Endothelial cell of umbilical vein (primary cell): ENCODE measurements at regions not wholly inside any gene's neighbourhood (a gene's known extent, or its start where the extent isn't known, plus 50 kb on each side); places are given as distances from the start of the nearest gene placed in this dataset.

Experiments
- BruUV-seq: library from RNA; stranded (reverse); fragments of 400-500 nt; replicated peaks from 2 replicates; lab custom pipeline; 2021; lab: Mats Ljungman, UMichigan
- CTCF ChIA-PET: fragments of 300-600, 350-600 bp; sonication (Branson Sonifier 250); formaldehyde crosslinking; loops from one replicate; lab custom pipeline; 2021; ENCODE audit warnings: antibody characterized with exemption, inconsistent platforms; lab: Charles Lee
- POLR2A ChIA-PET: fragments of 300-600, 350-600 bp; sonication (Branson Sonifier 250); formaldehyde crosslinking; loops from one replicate; lab custom pipeline; 2021; ENCODE audit warnings: antibody characterized with exemption, inconsistent platforms; lab: Charles Lee
- DNase-seq: peaks from one replicate; pipeline ENCODE4 v3.0.0-alpha.2; 2011; ENCODE audit warnings: low read depth, low spot score
- FAIRE-seq: peaks from 2 replicates; lab custom pipeline; 2011; peaks lifted over from hg19 to GRCh38; lab: Jason Lieb, UNC
- H2AFZ ChIP-seq: 2 replicates; pipeline ENCODE4 v1.6.0; 2012; ENCODE audit warnings: low read depth, low read length, control low read depth, inconsistent platforms
- H3K27ac ChIP-seq: 2 replicates; pipeline ENCODE4 v1.5.1; 2011; ENCODE audit warnings: low read depth, mild to moderate bottlenecking, control low read depth, low read length, moderate library complexity; ENCODE audit not compliant: insufficient read depth
- H3K27me3 ChIP-seq, 2 experiments: 2 replicates each; pipeline versions ENCODE4 v1.6.0 to v1.6.1; 2011; ENCODE audit warnings: low read length in 2 of 2, mixed read lengths in 1 of 2; ENCODE audit not compliant: control insufficient read depth in 2 of 2, insufficient read depth in 2 of 2
- H3K36me3 ChIP-seq, 2 experiments: 2 replicates in 1 of 2; 3 replicates in 1 of 2; pipeline ENCODE4 v1.5.1; 2011; ENCODE audit warnings: low read length in 2 of 2, mild to moderate bottlenecking in 1 of 2, moderate library complexity in 1 of 2; ENCODE audit not compliant: control insufficient read depth in 2 of 2, insufficient read depth in 2 of 2; ENCODE audit errors: extremely low read depth in 1 of 2
- H3K4me1 ChIP-seq: 3 replicates; pipeline ENCODE4 v1.5.1; 2011; ENCODE audit warnings: mild to moderate bottlenecking, low read length; ENCODE audit not compliant: control insufficient read depth, insufficient read depth; ENCODE audit errors: extremely low read depth
- H3K4me2 ChIP-seq: 2 replicates; pipeline ENCODE4 v1.6.1; 2011; ENCODE audit warnings: low read length, control low read depth, mixed read lengths; ENCODE audit not compliant: insufficient read depth
- H3K4me3 ChIP-seq, 3 experiments: fragments of 200-600 bp in 1 of 3; sonication (generic), shearing (Covaris generic) in 1 of 3; replicated peaks in 1 of 3; 2 replicates each; pipeline ENCODE4 v1.5.1; 2011 to 2016; ENCODE audit warnings: control low read depth in 3 of 3, low read length in 3 of 3, mild to moderate bottlenecking in 2 of 3, inconsistent platforms in 1 of 3, low read depth in 1 of 3, moderate library complexity in 1 of 3; ENCODE audit not compliant: insufficient read depth in 1 of 3
- H3K79me2 ChIP-seq: 2 replicates; pipeline ENCODE4 v1.6.0; 2012; ENCODE audit warnings: low read length, inconsistent platforms; ENCODE audit not compliant: control insufficient read depth, insufficient read depth
- H3K9ac ChIP-seq: replicated peaks from 2 replicates; pipeline ENCODE3; 2011; ENCODE audit warnings: low read length, control low read depth; ENCODE audit not compliant: insufficient read depth; ENCODE audit errors: extremely low read depth
- H3K9me1 ChIP-seq: replicated peaks from 3 replicates; pipeline ENCODE4 v1.6.0; 2011; ENCODE audit warnings: mild to moderate bottlenecking, low read length; ENCODE audit not compliant: control insufficient read depth, insufficient read depth; ENCODE audit errors: extremely low read depth
- H3K9me3 ChIP-seq: replicated peaks from 2 replicates; pipeline ENCODE4 v1.5.1; 2012; ENCODE audit warnings: low read length, inconsistent platforms; ENCODE audit not compliant: control insufficient read depth, insufficient read depth
- H4K20me1 ChIP-seq: replicated peaks from 2 replicates; pipeline ENCODE3; 2011; ENCODE audit warnings: mild to moderate bottlenecking, low read length; ENCODE audit not compliant: control insufficient read depth, insufficient read depth; ENCODE audit errors: extremely low read depth
- EZH2 ChIP-seq: IDR thresholded peaks from 2 replicates; pipeline ENCODE4 v1.6.1; 2012; ENCODE audit warnings: borderline replicate concordance, low read depth, mild to moderate bottlenecking, moderate library complexity, low read length, inconsistent platforms; ENCODE audit not compliant: severe bottlenecking
- FOS ChIP-seq: IDR thresholded peaks from 2 replicates; pipeline ENCODE4 v1.6.1; 2011; ENCODE audit warnings: mild to moderate bottlenecking, low read length, moderate library complexity, borderline replicate concordance; ENCODE audit not compliant: insufficient read depth
- GATA2 ChIP-seq: IDR thresholded peaks from 2 replicates; pipeline ENCODE4 v1.7.0; 2011; ENCODE audit warnings: low read depth, mild to moderate bottlenecking, moderate library complexity, mixed read lengths, low read length; ENCODE audit not compliant: insufficient read length, insufficient read depth
- JUN ChIP-seq: IDR thresholded peaks from 2 replicates; pipeline ENCODE4 v1.6.1; 2011; ENCODE audit warnings: borderline replicate concordance, low read depth; ENCODE audit not compliant: insufficient read length, insufficient read depth
- MYC ChIP-seq: IDR thresholded peaks from one replicate; pipeline ENCODE4 v1.6.1; 2011; ENCODE audit warnings: mild to moderate bottlenecking, low read depth, low read length
- POLR2A ChIP-seq: IDR thresholded peaks from 2 replicates; pipeline ENCODE4 v1.6.1; 2012; ENCODE audit warnings: low read depth, mild to moderate bottlenecking, control low read depth, low read length
- POLR2AphosphoS5 ChIP-seq: IDR thresholded peaks from 2 replicates; pipeline ENCODE4 v1.6.1; 2012; ENCODE audit warnings: low read depth, mild to moderate bottlenecking, control low read depth, low read length, moderate library complexity; ENCODE audit not compliant: insufficient read depth
- dilution Hi-C: fragments of 300-500 bp; cut with MboI; formaldehyde crosslinking; loops from one replicate; pipeline ENCODE4 v1.15.0; 2019; ENCODE audit warnings: low sequenced_read_pairs; ENCODE audit not compliant: extremely low pct_ligation_motif_present
- intact Hi-C: fragments of 100-400 bp; cut with micrococcal nuclease; formaldehyde crosslinking; loops from one replicate; pipeline ENCODE4 v1.10.0; 2022
- TF ChIP-seq, protein P1 (sequence below): IDR thresholded peaks from 2 replicates; pipeline ENCODE4 v1.6.1; 2011; ENCODE audit not compliant: insufficient read depth, insufficient read length
- TF ChIP-seq, protein P2 (sequence below), 2 donors: IDR thresholded peaks; 1 replicate in 1 of 2; 2 replicates in 1 of 2; pipeline ENCODE4 v1.5.1; 2011; ENCODE audit warnings: low read length in 2 of 2, mild to moderate bottlenecking in 2 of 2, moderate library complexity in 2 of 2, control low read depth in 1 of 2, inconsistent platforms in 1 of 2, low read depth in 1 of 2; ENCODE audit not compliant: insufficient read depth in 1 of 2; ENCODE audit errors: extremely low read depth in 1 of 2

DNA sequence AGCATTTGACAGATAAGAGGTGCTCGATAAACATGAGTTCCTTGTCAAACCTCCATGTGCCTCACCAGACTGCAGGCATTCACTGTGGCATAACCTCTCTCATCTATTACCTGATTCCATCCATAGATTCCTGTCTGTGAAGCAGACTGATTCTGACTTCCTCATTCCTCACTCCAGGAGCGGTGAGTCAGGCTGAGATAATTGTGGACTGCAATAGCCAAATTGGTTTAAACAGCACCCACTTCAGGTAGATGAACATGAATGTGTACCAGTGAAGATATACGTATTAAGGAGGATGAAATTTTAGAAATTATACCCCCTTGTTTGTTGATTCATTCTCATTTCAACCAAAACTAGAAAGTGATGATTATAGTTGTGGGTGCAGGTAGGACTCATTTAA lies 391.2 kb downstream of the HINT1 start:
- H2AFZ ChIP-seq = no peak overlapping the region
- intact Hi-C loops = no loop called here
- H3K27ac ChIP-seq = no peak overlapping the region
- CTCF ChIA-PET = no interaction called here
- no TSS peak for BruUV-seq
- POLR2A ChIA-PET = no interaction called here
- no peaks in the 10 kb centered on the region for H3K4me1 ChIP-seq
- H3K9me1 ChIP-seq = no peaks in the 10 kb centered on the region
- no peaks in the 10 kb centered on the region for H4K20me1 ChIP-seq
- TF ChIP-seq POLR2A = no peak
- TF ChIP-seq, protein P1, sequence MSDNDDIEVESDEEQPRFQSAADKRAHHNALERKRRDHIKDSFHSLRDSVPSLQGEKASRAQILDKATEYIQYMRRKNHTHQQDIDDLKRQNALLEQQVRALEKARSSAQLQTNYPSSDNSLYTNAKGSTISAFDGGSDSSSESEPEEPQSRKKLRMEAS = no peak
- TF ChIP-seq, protein P2, sequence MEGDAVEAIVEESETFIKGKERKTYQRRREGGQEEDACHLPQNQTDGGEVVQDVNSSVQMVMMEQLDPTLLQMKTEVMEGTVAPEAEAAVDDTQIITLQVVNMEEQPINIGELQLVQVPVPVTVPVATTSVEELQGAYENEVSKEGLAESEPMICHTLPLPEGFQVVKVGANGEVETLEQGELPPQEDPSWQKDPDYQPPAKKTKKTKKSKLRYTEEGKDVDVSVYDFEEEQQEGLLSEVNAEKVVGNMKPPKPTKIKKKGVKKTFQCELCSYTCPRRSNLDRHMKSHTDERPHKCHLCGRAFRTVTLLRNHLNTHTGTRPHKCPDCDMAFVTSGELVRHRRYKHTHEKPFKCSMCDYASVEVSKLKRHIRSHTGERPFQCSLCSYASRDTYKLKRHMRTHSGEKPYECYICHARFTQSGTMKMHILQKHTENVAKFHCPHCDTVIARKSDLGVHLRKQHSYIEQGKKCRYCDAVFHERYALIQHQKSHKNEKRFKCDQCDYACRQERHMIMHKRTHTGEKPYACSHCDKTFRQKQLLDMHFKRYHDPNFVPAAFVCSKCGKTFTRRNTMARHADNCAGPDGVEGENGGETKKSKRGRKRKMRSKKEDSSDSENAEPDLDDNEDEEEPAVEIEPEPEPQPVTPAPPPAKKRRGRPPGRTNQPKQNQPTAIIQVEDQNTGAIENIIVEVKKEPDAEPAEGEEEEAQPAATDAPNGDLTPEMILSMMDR (IDR thresholded peaks at IDR 0.05; ENCODE audit: extremely low read depth in 1 of 2, insufficient read depth in 1 of 2, low read depth in 1 of 2, low read length in 2 of 2) = no peak
- TF ChIP-seq MYC = no peak
- no peak for TF ChIP-seq POLR2AphosphoS5
- TF ChIP-seq EZH2 = no peak
- no peak for TF ChIP-seq FOS
- TF ChIP-seq GATA2 = no peak
- no peak for TF ChIP-seq JUN
- no peak overlapping the region for H3K4me2 ChIP-seq
- no peak overlapping the region for H3K4me3 ChIP-seq
- DNase-seq = no peak
- no peaks in the 10 kb centered on the region for H3K79me2 ChIP-seq
- H3K36me3 ChIP-seq = no peaks in the 10 kb centered on the region
- dilution Hi-C loops = no loop called here
- H3K9ac ChIP-seq = no peak overlapping the region
- H3K9me3 ChIP-seq = no peaks in the 10 kb centered on the region
- no peaks in the 10 kb centered on the region for H3K27me3 ChIP-seq
- no peak for FAIRE-seq
